GM19397 (cell line): ENCODE measurements at regions not wholly inside any gene's neighbourhood (a gene's known extent, or its start where the extent isn't known, plus 50 kb on each side); places are given as distances from the start of the nearest gene placed in this dataset.

Source experiments
- ATAC-seq: cut with Tn5 transposase; IDR thresholded peaks from one replicate; pipeline ENCODE4 v1.9.1; 2021; ENCODE audit warnings: mild to moderate bottlenecking, moderate library complexity; ENCODE audit not compliant: unreplicated experiment

- ATAC-seq: no peak
Measured at GRCh38 chr21:43348801-43349261, 78.1 kb downstream of the SIK1 start.

GRCh38 chr21:43348170-43348766 lies 78.7 kb downstream of the SIK1 start:
- ATAC-seq: no peak

- ATAC-seq: no peak
Measured at GRCh38 chr21:43347461-43348169, 79.3 kb downstream of the SIK1 start.

- ATAC-seq: no peak
Measured at GRCh38 chr21:43346551-43346950, 80.4 kb downstream of the SIK1 start.

- no peak for ATAC-seq
Measured at GRCh38 chr21:43345746-43346409, 81.1 kb downstream of the SIK1 start.

- no peak for ATAC-seq
Measured at GRCh38 chr21:43345046-43345745, 81.7 kb downstream of the SIK1 start.

GRCh38 chr21:43343992-43344886 lies 82.7 kb downstream of the SIK1 start:
- no peak for ATAC-seq

GRCh38 chr21:43343095-43343991 lies 83.6 kb downstream of the SIK1 start:
- no peak for ATAC-seq

GRCh38 chr21:43342301-43342881 lies 84.5 kb downstream of the SIK1 start:
- ATAC-seq: no peak

GRCh38 chr21:43341378-43342161 lies 85.4 kb downstream of the SIK1 start:
- ATAC-seq: no peak

- no peak for ATAC-seq
Measured at GRCh38 chr21:43340491-43341377, 86.2 kb downstream of the SIK1 start.

- ATAC-seq: no peak
Measured at GRCh38 chr21:43339668-43340067, 87.3 kb downstream of the SIK1 start.

GRCh38 chr21:43338951-43339350 lies 88.0 kb downstream of the SIK1 start:
- ATAC-seq: no peak

GRCh38 chr21:43337901-43338655 lies 88.9 kb downstream of the SIK1 start:
- no peak for ATAC-seq

- ATAC-seq: no peak
Measured at GRCh38 chr21:43335119-43335518, 91.8 kb downstream of the SIK1 start.

- ATAC-seq: no peak
Measured at GRCh38 chr21:43334214-43334958, 92.5 kb downstream of the SIK1 start.
